H1 (cell line): ENCODE measurements at regions not wholly inside any gene's neighbourhood (a gene's known extent, or its start where the extent isn't known, plus 50 kb on each side); places are given as distances from the start of the nearest gene placed in this dataset.

Experiments
- CTCF ChIA-PET: fragments of 300-600 bp; sonication (Branson Sonifier 250); formaldehyde crosslinking; loops from one replicate; lab custom pipeline; 2021; ENCODE audit not compliant: partially characterized antibody; lab: Charles Lee
- POLR2A ChIA-PET: fragments of 300-600 bp; sonication (Branson Sonifier 250); formaldehyde crosslinking; loops from one replicate; lab custom pipeline; 2021; ENCODE audit warnings: inconsistent platforms; ENCODE audit not compliant: partially characterized antibody; lab: Charles Lee
- DNase-seq, 2 experiments: peaks; one replicate each; pipeline versions ENCODE4 v3.0.0 to v3.0.0-alpha.2; 2010 to 2022; ENCODE audit warnings: low spot score in 2 of 2, low read depth in 1 of 2, mixed read lengths in 1 of 2
- FAIRE-seq: peaks from 2 replicates; lab custom pipeline; 2011; peaks lifted over from hg19 to GRCh38; lab: Jason Lieb, UNC
- H2AFZ ChIP-seq: 2 replicates; pipeline ENCODE4 v1.8.1; 2012; ENCODE audit warnings: low read length, inconsistent platforms
- H2AK5ac ChIP-seq: 2 replicates; pipeline ENCODE4 v1.6.1; 2013; ENCODE audit warnings: low read depth, low read length
- H2BK120ac ChIP-seq: replicated peaks from 2 replicates; pipeline ENCODE3; 2013; ENCODE audit warnings: low read depth, low read length, inconsistent platforms
- H2BK12ac ChIP-seq: 2 replicates; pipeline ENCODE4 v1.6.1; 2013; ENCODE audit warnings: low read depth, low read length
- H2BK15ac ChIP-seq: 2 replicates; pipeline ENCODE4 v1.6.1; 2013; ENCODE audit warnings: low read length
- H2BK20ac ChIP-seq: 2 replicates; pipeline ENCODE4 v1.6.1; 2013; ENCODE audit warnings: low read length
- H2BK5ac ChIP-seq: 2 replicates; pipeline ENCODE4 v1.6.1; 2013; ENCODE audit warnings: low read depth, low read length
- H3K14ac ChIP-seq: 2 replicates; pipeline ENCODE4 v1.6.1; 2013; ENCODE audit warnings: inconsistent platforms; ENCODE audit not compliant: insufficient read length
- H3K18ac ChIP-seq: 2 replicates; pipeline ENCODE4 v1.6.1; 2013; ENCODE audit warnings: low read length; ENCODE audit errors: extremely low read depth
- H3K23ac ChIP-seq: 2 replicates; pipeline ENCODE4 v1.6.1; 2013; ENCODE audit warnings: inconsistent platforms; ENCODE audit not compliant: insufficient read length
- H3K23me2 ChIP-seq: 2 replicates; pipeline ENCODE4 v1.6.1; 2013; ENCODE audit warnings: low read depth, low read length
- H3K27ac ChIP-seq: 2 replicates; pipeline ENCODE4 v1.6.1; 2011; ENCODE audit warnings: low read depth, low read length, inconsistent platforms
- H3K27me3 ChIP-seq, 4 experiments: replicated peaks in 1 of 4; 1 replicate in 1 of 4; 2 replicates in 3 of 4; pipeline versions ENCODE4 v1.6.1 to v1.8.1; 2011 to 2013; ENCODE audit warnings: low read length in 3 of 4, mild to moderate bottlenecking in 3 of 4, inconsistent platforms in 2 of 4, mixed read lengths in 2 of 4, moderate library complexity in 1 of 4; ENCODE audit not compliant: control insufficient read depth in 3 of 4, insufficient read depth in 3 of 4; ENCODE audit errors: extremely low read depth in 1 of 4
- H3K36me3 ChIP-seq, 4 experiments: 2 replicates each; pipeline versions ENCODE4 v1.6.1 to v1.8.1; 2011 to 2013; ENCODE audit warnings: mild to moderate bottlenecking in 4 of 4, low read length in 3 of 4, moderate library complexity in 2 of 4, control low read depth in 1 of 4, inconsistent platforms in 1 of 4; ENCODE audit not compliant: insufficient read depth in 4 of 4, control insufficient read depth in 2 of 4
- H3K4ac ChIP-seq: replicated peaks from 2 replicates; pipeline ENCODE3; 2013; ENCODE audit warnings: low read length, low read depth, mixed read lengths, inconsistent platforms; ENCODE audit not compliant: insufficient read length
- H3K4me1 ChIP-seq, 4 experiments: replicated peaks in 1 of 4; 1 replicate in 1 of 4; 2 replicates in 3 of 4; pipeline versions ENCODE4 v1.6.1 to v1.8.1; 2011 to 2013; ENCODE audit warnings: low read length in 3 of 4, inconsistent platforms in 2 of 4, mixed read lengths in 1 of 4; ENCODE audit not compliant: insufficient read depth in 4 of 4, control insufficient read depth in 3 of 4
- H3K4me2 ChIP-seq, 2 experiments: 2 replicates each; pipeline versions ENCODE4 v1.6.1 to v1.8.1; 2011 to 2013; ENCODE audit warnings: low read depth in 2 of 2, low read length in 2 of 2, control low read depth in 1 of 2, inconsistent platforms in 1 of 2, mild to moderate bottlenecking in 1 of 2; ENCODE audit not compliant: insufficient read depth in 1 of 2
- H3K4me3 ChIP-seq, 4 experiments: fragments of 200-600, 300-600 bp in 1 of 4; sonication (generic), shearing (Covaris generic), sonication (Bioruptor Twin) in 1 of 4; 2 replicates each; pipeline versions ENCODE4 v1.5.1 to v1.8.1; 2011 to 2016; ENCODE audit warnings: low read length in 4 of 4, low read depth in 3 of 4, control low read depth in 2 of 4, inconsistent platforms in 2 of 4, mild to moderate bottlenecking in 2 of 4, mixed read lengths in 1 of 4, moderate library complexity in 1 of 4; ENCODE audit not compliant: insufficient read depth in 2 of 4; ENCODE audit errors: extremely low read depth in 1 of 4
- H3K56ac ChIP-seq: replicated peaks from 2 replicates; pipeline ENCODE3; 2013; ENCODE audit warnings: low read depth, mild to moderate bottlenecking, mixed read lengths, low read length, inconsistent platforms; ENCODE audit not compliant: insufficient read length
- H3K79me1 ChIP-seq: 2 replicates; pipeline ENCODE4 v1.6.1; 2013; ENCODE audit warnings: low read depth, low read length, control low read depth
- H3K79me2 ChIP-seq, 2 experiments: 2 replicates each; pipeline versions ENCODE4 v1.6.1 to v1.8.1; 2012 to 2013; ENCODE audit warnings: low read length in 2 of 2, mild to moderate bottlenecking in 2 of 2, inconsistent platforms in 1 of 2; ENCODE audit not compliant: insufficient read depth in 2 of 2, control insufficient read depth in 1 of 2
- H3K9ac ChIP-seq, 4 experiments: replicated peaks in 1 of 4; 1 replicate in 1 of 4; 2 replicates in 3 of 4; pipeline versions ENCODE4 v1.6.1 to v1.8.1; 2011 to 2013; ENCODE audit warnings: low read depth in 3 of 4, low read length in 3 of 4, control low read depth in 2 of 4, mild to moderate bottlenecking in 2 of 4, moderate library complexity in 2 of 4, inconsistent platforms in 1 of 4; ENCODE audit errors: extremely low read depth in 1 of 4
- H3K9me3 ChIP-seq, 2 experiments: 2 replicates each; pipeline versions ENCODE4 v1.6.1 to v1.8.1; 2012 to 2013; ENCODE audit warnings: mild to moderate bottlenecking in 2 of 2, moderate library complexity in 2 of 2, control low read depth in 1 of 2, inconsistent platforms in 1 of 2, low read depth in 1 of 2, low read length in 1 of 2, mixed read lengths in 1 of 2; ENCODE audit not compliant: insufficient read depth in 2 of 2
- H4K20me1 ChIP-seq, 2 experiments: replicated peaks in 1 of 2; 2 replicates each; pipeline versions ENCODE3 to v1.8.1; 2011 to 2013; ENCODE audit warnings: inconsistent platforms in 2 of 2, low read length in 2 of 2, mild to moderate bottlenecking in 1 of 2; ENCODE audit not compliant: insufficient read depth in 2 of 2, control insufficient read depth in 1 of 2
- H4K5ac ChIP-seq: 2 replicates; pipeline ENCODE4 v1.6.1; 2013; ENCODE audit warnings: low read length, low read depth, mixed read lengths, inconsistent platforms; ENCODE audit not compliant: insufficient read length
- H4K8ac ChIP-seq: 2 replicates; pipeline ENCODE4 v1.8.0; 2013; ENCODE audit warnings: mild to moderate bottlenecking, moderate library complexity, low read length, inconsistent platforms; ENCODE audit not compliant: insufficient read depth; ENCODE audit errors: extremely low read depth
- H4K91ac ChIP-seq: replicated peaks from 2 replicates; pipeline ENCODE3; 2013; ENCODE audit warnings: low read length, mixed read lengths, inconsistent platforms; ENCODE audit not compliant: insufficient read length
- FOSL1 ChIP-seq: IDR thresholded peaks from 2 replicates; pipeline ENCODE4 v1.6.1; 2011; ENCODE audit warnings: mild to moderate bottlenecking, low read depth, low read length, moderate library complexity; ENCODE audit not compliant: insufficient read depth
- KDM1A ChIP-seq: fragments of 200-600, 300-600 bp; sonication (generic); IDR thresholded peaks from 2 replicates; pipeline ENCODE4 v1.7.1; 2016; ENCODE audit warnings: mild to moderate bottlenecking, low read length, borderline replicate concordance
- MAFK ChIP-seq: IDR thresholded peaks from 2 replicates; pipeline ENCODE4 v1.6.1; 2012; ENCODE audit warnings: low read depth, mild to moderate bottlenecking, improper control_type of control experiment, low read length
- NANOG ChIP-seq: IDR thresholded peaks from 2 replicates; pipeline ENCODE4 v1.6.1; 2011; ENCODE audit warnings: low read length, low read depth, mild to moderate bottlenecking, inconsistent platforms; ENCODE audit not compliant: insufficient read depth, poor library complexity, severe bottlenecking
- RFX5 ChIP-seq: IDR thresholded peaks from 2 replicates; pipeline ENCODE4 v1.6.1; 2011; ENCODE audit warnings: low read depth, low read length, improper control_type of control experiment, borderline replicate concordance
- SIRT6 ChIP-seq: IDR thresholded peaks from one replicate; pipeline ENCODE4 v1.7.1; 2012; ENCODE audit warnings: low read length, inconsistent platforms
- SIX5 ChIP-seq: IDR thresholded peaks from 2 replicates; pipeline ENCODE4 v1.6.1; 2011; ENCODE audit warnings: mild to moderate bottlenecking, low read depth, low read length
- YY1 ChIP-seq: IDR thresholded peaks from 2 replicates; pipeline ENCODE4 v1.6.1; 2011; ENCODE audit warnings: low read depth, mild to moderate bottlenecking, low read length
- ZNF274 ChIP-seq: IDR thresholded peaks from 2 replicates; pipeline ENCODE4 v1.7.0; 2012; ENCODE audit warnings: low read length, borderline replicate concordance; ENCODE audit errors: extremely low read depth
- WGBS, 2 experiments: shearing (Covaris generic) in 1 of 2; methylation state at CpG; one replicate each; pipeline versions ENCODE4 v1.1.6 to v1.1.7; 2013 to 2015; ENCODE audit warnings: low lambda C conversion rate in 2 of 2, mixed read lengths in 2 of 2, inconsistent platforms in 1 of 2, low coverage in 1 of 2, missing lambda C conversion rate in 1 of 2; ENCODE audit not compliant: insufficient replicate concordance in 2 of 2, insufficient coverage in 1 of 2, insufficient read length in 1 of 2; ENCODE audit errors: extremely low coverage in 1 of 2, missing lambda C conversion rate in 1 of 2; 5-methylcytosine and 5-hydroxymethylcytosine counted together

DNA sequence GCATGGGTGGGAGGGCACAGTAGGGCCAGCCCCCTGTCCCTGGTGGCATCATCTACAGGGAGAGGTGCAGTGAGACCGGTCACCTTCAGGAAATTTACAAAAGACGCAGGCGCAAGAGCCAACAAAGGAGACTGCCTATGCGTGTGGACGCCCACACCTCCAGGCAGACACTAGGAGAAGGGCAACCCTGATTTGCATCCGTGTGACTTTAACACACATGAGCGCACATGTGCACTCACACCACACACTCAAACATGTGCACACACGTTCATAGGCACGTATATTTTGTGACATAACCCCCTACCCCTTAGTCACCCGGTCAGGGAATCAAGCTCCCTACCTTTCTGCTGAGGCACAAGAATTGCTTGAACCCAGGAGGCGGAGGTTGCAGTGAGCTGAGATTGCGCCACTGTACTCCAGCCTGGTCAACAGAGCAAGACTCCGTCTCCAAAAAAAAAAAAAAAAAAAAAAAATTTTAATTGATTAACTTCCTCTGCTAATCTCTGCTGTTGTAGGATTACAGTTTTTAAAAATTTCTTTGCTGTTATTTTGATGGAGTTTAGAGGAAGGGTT is 84.7 kb upstream of the SLC25A33 start:
- peaks cover 0 to 5% of the 10 kb centered on the region in 2 experiments for H4K20me1 ChIP-seq
- H4K91ac ChIP-seq: no peak overlapping the region
- no peaks in the 10 kb centered on the region for H3K79me2 ChIP-seq
- no peaks in the 10 kb centered on the region for H3K23me2 ChIP-seq
- WGBS, 2 experiments: 94% methylated on average over 12 of the region's 13 CpGs; no CpG with 5 or more reads in 1 of the 2 experiments
- H3K79me1 ChIP-seq: no peaks in the 10 kb centered on the region
- no peak overlapping the region for H3K4me3 ChIP-seq
- no peak overlapping the region for H3K4me2 ChIP-seq
- no peak overlapping the region for H2BK20ac ChIP-seq
- no peak overlapping the region for H4K5ac ChIP-seq
- no peak overlapping the region for H3K9ac ChIP-seq
- no peaks in the 10 kb centered on the region for H3K36me3 ChIP-seq
- H3K4me1 ChIP-seq: no peaks in the 10 kb centered on the region; a peak in 1 of 7 replicates
- no peak overlapping the region for H3K4ac ChIP-seq
- H2BK120ac ChIP-seq: no peak overlapping the region
- H3K56ac ChIP-seq: no peak overlapping the region
- H2BK5ac ChIP-seq: no peak overlapping the region
- H3K23ac ChIP-seq: no peak overlapping the region
- H3K9me3 ChIP-seq: no peaks in the 10 kb centered on the region
- H4K8ac ChIP-seq: no peak overlapping the region
- no peak overlapping the region for H2BK12ac ChIP-seq
- no peak overlapping the region for H3K14ac ChIP-seq
- H2BK15ac ChIP-seq: 0 out of 2 replicates have a peak overlapping the region, but pooled peaks have one; percentile 46
- no peak overlapping the region for H3K27ac ChIP-seq
- H3K18ac ChIP-seq: no peak overlapping the region
- FAIRE-seq: no peak
- H2AFZ ChIP-seq: no peak overlapping the region
- no peak overlapping the region for H2AK5ac ChIP-seq
- POLR2A ChIA-PET: interaction anchor here (0.9 kb wide), 1 partner anchor 13 kb away, joined by 3 read pairs; no protein-coding TSS in a partner anchor
- CTCF ChIA-PET: interaction anchor here (0.7 to 8.6 kb wide), 34 partner anchors 9 to 208 kb away, joined by 3 to 98 read pairs (median 6); partner anchors contain the start of gene SPSB1
- DNase-seq: no peak
- peaks cover 0 to 3% (median 0%) of the 10 kb centered on the region in 4 experiments; a peak in 1 of 7 replicates for H3K27me3 ChIP-seq
- TF ChIP-seq SIRT6: no peak
- TF ChIP-seq NANOG: no peak
- no peak for TF ChIP-seq FOSL1
- TF ChIP-seq YY1: no peak
- TF ChIP-seq SIX5: no peak
- no peak for TF ChIP-seq MAFK
- no peak for TF ChIP-seq ZNF274
- TF ChIP-seq RFX5: no peak
- TF ChIP-seq KDM1A: no peak
